HepG2 (cell line): ENCODE measurements at regions not wholly inside any gene's neighbourhood (a gene's known extent, or its start where the extent isn't known, plus 50 kb on each side); places are given as distances from the start of the nearest gene placed in this dataset.

Experiments used
- ATAC-seq: fragments of 200-7000 bp; cut with Tn5 transposase; 3 replicates; pipeline ENCODE4 v1.9.1; 2020; ENCODE audit warnings: mild to moderate bottlenecking, moderate library complexity
- BruUV-seq: library from RNA; stranded (reverse); fragments of 400-500 nt; replicated peaks from 2 replicates; lab custom pipeline; 2021; lab: Mats Ljungman, UMichigan
- CTCF ChIA-PET: fragments of 300-600 bp; formaldehyde crosslinking; extraction: SDS; loops from one replicate; lab custom pipeline; 2021; ENCODE audit warnings: low total read pairs, inconsistent platforms, low intra/inter-chr PET ratio; lab: Yijun Ruan, JAX
- POLR2A ChIA-PET: fragments of 350-600 bp; sonication (Branson Sonifier 250); formaldehyde crosslinking; loops from one replicate; lab custom pipeline; 2020; ENCODE audit warnings: antibody characterized with exemption, inconsistent platforms; lab: Yijun Ruan, JAX
- DNase-seq: peaks from one replicate; pipeline ENCODE4 v3.0.0-alpha.2; 2015; ENCODE audit warnings: low spot score
- FAIRE-seq: peaks from 3 replicates; lab custom pipeline; 2011; peaks lifted over from hg19 to GRCh38; lab: Jason Lieb, UNC
- H2AFZ ChIP-seq: one replicate; pipeline ENCODE4 v1.6.1; 2011; ENCODE audit warnings: low read length, inconsistent platforms
- H3K27ac ChIP-seq: fragments of 300-600 bp; 3 replicates; pipeline ENCODE4 v1.8.0; 2011; ENCODE audit warnings: mixed run types, mild to moderate bottlenecking, mixed read lengths, low read length, inconsistent platforms; ENCODE audit not compliant: insufficient read depth; ENCODE audit errors: extremely low read length
- H3K27me3 ChIP-seq, 2 experiments: fragments of 200-600 bp in 1 of 2; 2 replicates in 1 of 2; 3 replicates in 1 of 2; pipeline versions ENCODE4 v1.6.0 to v1.8.0; 2011; ENCODE audit warnings: low read length in 2 of 2, mild to moderate bottlenecking in 2 of 2, moderate library complexity in 2 of 2, inconsistent platforms in 1 of 2; ENCODE audit not compliant: insufficient read depth in 2 of 2, control insufficient read depth in 1 of 2
- H3K36me3 ChIP-seq, 2 experiments: fragments of 200-600 bp in 1 of 2; replicated peaks in 1 of 2; 2 replicates in 1 of 2; 3 replicates in 1 of 2; pipeline versions ENCODE4 v1.5.1 to v1.8.0; 2011; ENCODE audit warnings: low read length in 2 of 2, inconsistent platforms in 1 of 2; ENCODE audit not compliant: insufficient read depth in 2 of 2, control insufficient read depth in 1 of 2
- H3K4me1 ChIP-seq: 2 replicates; pipeline ENCODE4 v1.5.1; 2012; ENCODE audit warnings: low read length, inconsistent platforms; ENCODE audit not compliant: insufficient read depth
- H3K4me2 ChIP-seq: 2 replicates; pipeline ENCODE4 v1.6.0; 2011; ENCODE audit warnings: low read depth, low read length, inconsistent platforms
- H3K4me3 ChIP-seq, 3 experiments: fragments of 200-600 bp in 1 of 3; sonication (generic), shearing (Covaris generic) in 1 of 3; replicated peaks in 1 of 3; 2 replicates each; pipeline ENCODE4 v1.5.1; 2011 to 2016; ENCODE audit warnings: low read length in 3 of 3, inconsistent platforms in 2 of 3, low read depth in 2 of 3, mild to moderate bottlenecking in 2 of 3, control low read depth in 1 of 3, mixed read lengths in 1 of 3; ENCODE audit not compliant: insufficient read depth in 1 of 3
- H3K79me2 ChIP-seq: one replicate; pipeline ENCODE4 v1.6.1; 2011; ENCODE audit warnings: low read length, inconsistent platforms; ENCODE audit not compliant: insufficient read depth
- H3K9ac ChIP-seq: 2 replicates; pipeline ENCODE4 v1.6.0; 2011; ENCODE audit warnings: mild to moderate bottlenecking, low read depth, low read length, inconsistent platforms; ENCODE audit not compliant: insufficient read depth
- H3K9me3 ChIP-seq: 2 replicates; pipeline ENCODE4 v1.5.1; 2012; ENCODE audit warnings: mild to moderate bottlenecking, low read length
- H4K20me1 ChIP-seq: 2 replicates; pipeline ENCODE4 v1.6.0; 2011; ENCODE audit warnings: inconsistent platforms, mild to moderate bottlenecking, low read length, moderate library complexity; ENCODE audit not compliant: insufficient read depth
- ATRX ChIP-seq: sonication (generic); formaldehyde crosslinking; IDR thresholded peaks from 2 replicates; pipeline ENCODE4 v1.4.0; 2020; ENCODE audit warnings: missing genetic modification reagents, borderline replicate concordance
- LCORL ChIP-seq, 2 experiments: fragments of 450-650 bp in 1 of 2; sonication (generic) in 1 of 2; formaldehyde crosslinking in 1 of 2; IDR thresholded peaks; 2 replicates each; pipeline versions ENCODE4 v1.5.0 to v1.6.1; 2017 to 2020; ENCODE audit warnings: antibody characterized with exemption in 1 of 2, missing genetic modification reagents in 1 of 2
- MXD4 ChIP-seq: IDR thresholded peaks from 2 replicates; pipeline ENCODE4 v1.6.1; 2016; ENCODE audit warnings: mild to moderate bottlenecking, missing biosample characterization, missing genetic modification reagents
- PHF8 ChIP-seq: sonication (generic); formaldehyde crosslinking; IDR thresholded peaks from 2 replicates; pipeline ENCODE4 v1.5.0; 2020; ENCODE audit warnings: missing genetic modification reagents
- SAFB2 ChIP-seq: sonication (generic); formaldehyde crosslinking; IDR thresholded peaks from 2 replicates; pipeline ENCODE4 v1.5.1; 2020; ENCODE audit warnings: missing genetic modification reagents, low read depth, mild to moderate bottlenecking, borderline replicate concordance
- SAP130 ChIP-seq: IDR thresholded peaks from 2 replicates; pipeline ENCODE4 v1.6.1; 2016; ENCODE audit warnings: low read depth
- SKI ChIP-seq: fragments of 450-650 bp; IDR thresholded peaks from one replicate; pipeline ENCODE4 v1.6.1; 2018; ENCODE audit warnings: mild to moderate bottlenecking; ENCODE audit not compliant: partially characterized antibody
- SMAD9 ChIP-seq: sonication (generic); formaldehyde crosslinking; IDR thresholded peaks from 2 replicates; pipeline ENCODE4 v1.5.1; 2020; ENCODE audit warnings: mild to moderate bottlenecking, missing genetic modification reagents
- SRY ChIP-seq: sonication (generic); formaldehyde crosslinking; IDR thresholded peaks from 2 replicates; pipeline ENCODE4 v1.8.0; 2022; ENCODE audit warnings: mild to moderate bottlenecking, missing genetic modification reagents
- TEAD3 ChIP-seq: optimal IDR thresholded peaks from 2 replicates; pipeline ENCODE3; 2016; ENCODE audit warnings: borderline replicate concordance
- ZFYVE20 ChIP-seq: sonication (generic); formaldehyde crosslinking; IDR thresholded peaks from 2 replicates; pipeline ENCODE4 v1.8.0; 2023; ENCODE audit warnings: low read depth, mild to moderate bottlenecking, moderate library complexity, missing genetic modification reagents, borderline replicate concordance
- WGBS: methylation state at CpG from one replicate; pipeline ENCODE4 v1.1.6; 2017; ENCODE audit warnings: low lambda C conversion rate; 5-methylcytosine and 5-hydroxymethylcytosine counted together
- in situ Hi-C: cut with HindIII; loops from 2 replicates; pipeline ENCODE4 v1.10.0; 2017; ENCODE audit warnings: low pct_unique_long_range_greater_than_20kb; ENCODE audit not compliant: extremely low pct_ligation_motif_present
- intact Hi-C: fragments of 100-400 bp; cut with micrococcal nuclease; formaldehyde crosslinking; loops from one replicate; pipeline ENCODE4 v1.10.0; 2022; ENCODE audit not compliant: unreplicated experiment

DNA sequence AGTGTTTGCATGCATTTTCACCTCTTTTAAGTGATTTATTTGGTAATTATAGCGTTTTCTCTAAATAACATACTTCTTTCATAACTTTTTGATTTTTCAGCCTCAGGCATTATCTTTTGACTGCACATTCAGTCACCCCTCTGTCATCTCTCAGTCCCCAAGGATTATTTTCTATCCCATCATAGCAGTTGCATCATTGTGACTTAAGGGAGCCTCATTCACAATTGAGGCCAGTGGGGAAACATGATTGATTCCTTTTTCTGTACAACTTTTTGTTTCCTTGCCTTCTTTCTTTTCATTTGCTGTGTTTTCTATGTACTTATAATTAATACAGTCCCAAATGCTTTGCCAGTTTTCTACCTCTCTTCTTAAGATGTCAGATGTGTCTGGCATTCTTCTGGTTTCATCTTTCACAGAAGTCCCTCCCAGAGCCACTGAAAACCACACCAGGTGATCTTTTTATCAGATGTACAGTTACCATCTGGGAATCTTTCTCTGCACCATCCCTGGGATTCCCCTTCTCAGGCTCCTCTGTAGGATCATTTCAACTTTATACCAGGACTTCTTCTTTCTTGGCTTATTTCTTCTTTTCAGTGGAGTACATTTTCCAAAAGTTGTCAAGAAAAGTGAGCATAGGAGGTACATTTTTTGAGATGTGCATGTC, 151.4 kb downstream of the RAP2B start:
- intact Hi-C loops (no loop called here), in situ Hi-C loops (no loop called here)
- FAIRE-seq (no peak), ATAC-seq (no peak), DNase-seq (no peak)
- no peaks in the 10 kb centered on the region for H3K9me3 ChIP-seq
- no peak overlapping the region for H3K4me3 ChIP-seq
- H3K27ac ChIP-seq, result no peak overlapping the region
- no peak overlapping the region for H2AFZ ChIP-seq
- WGBS, result 0% methylated on average over 1 of the region's 1 CpG
- H3K4me1 ChIP-seq, result no peaks in the 10 kb centered on the region
- no peaks in the 10 kb centered on the region for H3K79me2 ChIP-seq
- H3K4me2 ChIP-seq, result no peak overlapping the region
- H3K36me3 ChIP-seq, result no peaks in the 10 kb centered on the region
- BruUV-seq, result no TSS peak
- no peak for TF ChIP-seq ZFYVE20 (CRISPR knock-in tag)
- TF ChIP-seq SAP130 (CRISPR knock-in tag), result no peak
- no peak for TF ChIP-seq SRY
- TF ChIP-seq MXD4 (CRISPR knock-in tag), result no peak
- no peak for TF ChIP-seq ATRX (CRISPR knock-in tag)
- no peak for TF ChIP-seq TEAD3 (CRISPR knock-in tag)
- no peak for TF ChIP-seq SMAD9 (CRISPR knock-in tag)
- no peak for TF ChIP-seq SAFB2 (CRISPR knock-in tag)
- no peak for TF ChIP-seq PHF8 (CRISPR knock-in tag)
- TF ChIP-seq LCORL (IDR thresholded peaks at IDR 0.05), result no peak
- TF ChIP-seq LCORL (CRISPR knock-in tag; IDR thresholded peaks at IDR 0.05), result no peak
- TF ChIP-seq SKI, result no peak
- POLR2A ChIA-PET, result no interaction called here
- H3K9ac ChIP-seq, result no peak overlapping the region
- CTCF ChIA-PET, result no interaction called here
- no peaks in the 10 kb centered on the region for H4K20me1 ChIP-seq
- H3K27me3 ChIP-seq, result no peaks in the 10 kb centered on the region
